CD4-positive, alpha-beta T cell (primary cell): ENCODE measurements at regions not wholly inside any gene's neighbourhood (a gene's known extent, or its start where the extent isn't known, plus 50 kb on each side); places are given as distances from the start of the nearest gene placed in this dataset.

Experiments
- ATAC-seq: fragments of 200-7000 bp; cut with Tn5 transposase; one replicate; pipeline ENCODE4 v1.10.0; 2022; ENCODE audit warnings: mild to moderate bottlenecking; ENCODE audit not compliant: poor library complexity
- CTCF ChIA-PET: fragments of 350-600 bp; sonication (Branson Sonifier 250); formaldehyde crosslinking; loops from one replicate; lab custom pipeline; 2021; ENCODE audit warnings: antibody characterized with exemption, inconsistent platforms; lab: Charles Lee
- POLR2A ChIA-PET: fragments of 350-600 bp; sonication (Branson Sonifier 250); formaldehyde crosslinking; loops from one replicate; lab custom pipeline; 2021; ENCODE audit warnings: antibody characterized with exemption, inconsistent platforms; lab: Charles Lee
- DNase-seq, 14 experiments: peaks; one replicate each; pipeline ENCODE4 v3.0.0-alpha.2; 2013 to 2020; ENCODE audit warnings: mixed read lengths in 2 of 14
- H3K27ac ChIP-seq, 2 donors: one replicate each; pipeline versions ENCODE4 v1.5.1 to v1.7.0; 2013; ENCODE audit warnings: low read length in 2 of 2, low read depth in 1 of 2, mild to moderate bottlenecking in 1 of 2
- H3K27me3 ChIP-seq, 2 experiments: 1 replicate in 1 of 2; 2 replicates in 1 of 2; pipeline versions ENCODE4 v1.6.1 to v1.7.0; 2013; ENCODE audit warnings: low read length in 2 of 2, control low read depth in 1 of 2, mild to moderate bottlenecking in 1 of 2, moderate library complexity in 1 of 2; ENCODE audit not compliant: insufficient read depth in 2 of 2, control insufficient read depth in 1 of 2
- H3K36me3 ChIP-seq: one replicate; pipeline ENCODE4 v1.6.1; 2013; ENCODE audit warnings: low read length, control low read depth; ENCODE audit not compliant: insufficient read depth
- H3K4me1 ChIP-seq: one replicate; pipeline ENCODE4 v1.6.1; 2013; ENCODE audit warnings: low read length, control low read depth; ENCODE audit not compliant: insufficient read depth
- H3K4me3 ChIP-seq: one replicate; pipeline ENCODE4 v1.5.1; 2013; ENCODE audit warnings: mild to moderate bottlenecking, low read length, moderate library complexity
- H3K9me3 ChIP-seq, 2 experiments: 1 replicate in 1 of 2; 2 replicates in 1 of 2; pipeline versions ENCODE4 v1.6.1 to v1.7.0; 2013; ENCODE audit warnings: low read length in 2 of 2, mild to moderate bottlenecking in 2 of 2, control low read depth in 1 of 2, moderate library complexity in 1 of 2; ENCODE audit not compliant: control insufficient read depth in 1 of 2, insufficient read depth in 1 of 2
- H3K27ac Mint-ChIP-seq: one replicate; pipeline ENCODE4 v1.8.0; 2020; ENCODE audit warnings: mixed read lengths
- H3K27me3 Mint-ChIP-seq: one replicate; pipeline ENCODE4 v1.8.0; 2021; ENCODE audit warnings: mixed read lengths
- H3K36me3 Mint-ChIP-seq: one replicate; pipeline ENCODE4 v1.8.0; 2021; ENCODE audit warnings: low read depth, mixed read lengths
- H3K4me1 Mint-ChIP-seq: one replicate; pipeline ENCODE4 v1.8.0; 2021; ENCODE audit warnings: low read depth, mixed read lengths
- H3K4me3 Mint-ChIP-seq: one replicate; pipeline ENCODE4 v1.8.0; 2020; ENCODE audit warnings: mild to moderate bottlenecking, mixed read lengths
- H3K9me3 Mint-ChIP-seq: one replicate; pipeline ENCODE4 v1.8.0; 2020; ENCODE audit warnings: mixed read lengths
- CTCF ChIP-seq: fragments of 200-600 bp; IDR thresholded peaks from one replicate; pipeline ENCODE4 v1.8.0; 2022; ENCODE audit warnings: antibody characterized with exemption, mild to moderate bottlenecking
- intact Hi-C, 2 experiments: fragments of 100-400 bp; cut with DNase I in 1 of 2; cut with micrococcal nuclease in 1 of 2; formaldehyde crosslinking; loops; one replicate each; pipeline versions ENCODE4 v1.15.1 to v1.9.0; 2023 to 2025; cut with DNase I, micrococcal nuclease

DNA sequence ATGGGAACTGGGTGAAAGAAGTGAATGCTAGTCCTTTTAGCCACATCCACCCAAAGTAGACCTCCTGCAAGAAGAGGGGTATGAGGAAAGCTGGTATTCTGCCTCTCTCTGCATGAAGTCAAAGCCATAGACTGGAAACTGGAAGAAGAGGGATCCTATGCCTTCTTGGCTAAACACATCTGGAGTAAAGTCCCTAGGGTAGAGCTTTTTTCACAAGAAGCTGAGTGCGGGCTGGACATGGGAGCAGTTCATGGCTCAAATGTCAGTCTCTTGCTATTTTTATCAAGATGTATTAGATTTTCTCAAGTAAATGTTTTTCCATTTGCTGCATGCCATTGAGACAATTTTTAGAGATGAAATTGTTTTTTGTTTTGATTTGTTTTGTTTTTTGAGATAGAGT lies 206.5 kb upstream of the TMEM72 start:
- POLR2A ChIA-PET, result no interaction called here
- intact Hi-C loops, result no loop called here
- H3K4me1 ChIP-seq, result no peaks in the 10 kb centered on the region
- Mint-ChIP-seq H3K4me1 (no peaks in the 10 kb centered on the region), H3K36me3 (no peaks in the 10 kb centered on the region), H3K4me3 (no peak overlapping the region), H3K9me3 (peaks cover 14% of the 10 kb centered on the region), H3K27ac (no peak overlapping the region), H3K27me3 (peaks cover 4% of the 10 kb centered on the region)
- H3K4me3 ChIP-seq, result no peak overlapping the region
- H3K36me3 ChIP-seq, result no peaks in the 10 kb centered on the region
- H3K9me3 ChIP-seq, result peaks cover 4 to 5% of the 10 kb centered on the region in 2 experiments
- ATAC-seq, result no peak
- CTCF ChIA-PET, result no interaction called here
- no peak for DNase-seq
- no peak for TF ChIP-seq CTCF
- no peaks in the 10 kb centered on the region for H3K27me3 ChIP-seq
- H3K27ac ChIP-seq, result no peak overlapping the region

GRCh38 chr10:44706745-44707144 lies 204.4 kb upstream of the TMEM72 start:
- Mint-ChIP-seq H3K4me1 (no peaks in the 10 kb centered on the region), H3K27ac (no peak overlapping the region), H3K27me3 (peaks cover 10% of the 10 kb centered on the region), H3K36me3 (no peaks in the 10 kb centered on the region), H3K4me3 (no peak overlapping the region), H3K9me3 (peaks cover 14% of the 10 kb centered on the region)
- no peaks in the 10 kb centered on the region for H3K4me1 ChIP-seq
- ChIA-PET POLR2A (no interaction called here), CTCF (no interaction called here)
- no peak for ATAC-seq
- H3K27ac ChIP-seq, result no peak overlapping the region
- H3K36me3 ChIP-seq, result no peaks in the 10 kb centered on the region
- no peak overlapping the region for H3K4me3 ChIP-seq
- intact Hi-C loops, result no loop called here
- H3K27me3 ChIP-seq, result no peaks in the 10 kb centered on the region
- peaks cover 4 to 5% of the 10 kb centered on the region in 2 experiments for H3K9me3 ChIP-seq
- TF ChIP-seq CTCF, result no peak
- no peak for DNase-seq

DNA sequence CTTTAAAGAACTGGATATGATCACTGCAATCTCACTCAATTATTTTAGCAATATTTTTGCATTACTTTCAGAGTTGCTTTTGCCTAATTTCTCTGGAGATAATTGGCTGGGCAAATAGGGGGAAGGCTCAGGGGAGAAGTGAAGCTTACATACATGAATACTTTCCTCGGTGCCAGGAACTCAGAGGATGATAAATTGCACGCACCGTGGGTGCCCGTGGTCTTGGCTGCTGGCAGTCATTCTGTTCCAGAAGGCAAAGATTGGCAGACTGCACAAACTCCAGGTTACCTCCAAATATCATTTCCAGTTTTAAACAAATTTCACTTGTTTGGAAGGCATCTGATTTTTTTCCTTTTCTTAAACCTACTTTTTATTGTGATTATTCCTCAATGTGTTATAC lies 197.8 kb upstream of the TMEM72 start:
- Histone ChIP-seq H3K4me1 (no peaks in the 10 kb centered on the region), H3K9me3 (peaks cover 0 to 4% of the 10 kb centered on the region in 2 experiments), H3K4me3 (no peak overlapping the region), H3K27me3 (no peaks in the 10 kb centered on the region), H3K27ac (no peak overlapping the region), H3K36me3 (no peaks in the 10 kb centered on the region)
- intact Hi-C loops, result no loop called here
- POLR2A ChIA-PET, result no interaction called here
- ATAC-seq, result no peak
- Mint-ChIP-seq H3K27me3 (peaks cover 5% of the 10 kb centered on the region), H3K4me3 (no peak overlapping the region), H3K36me3 (no peaks in the 10 kb centered on the region), H3K27ac (no peak overlapping the region), H3K9me3 (no peaks in the 10 kb centered on the region), H3K4me1 (no peaks in the 10 kb centered on the region)
- DNase-seq, result no peak
- CTCF ChIA-PET, result no interaction called here
- no peak for TF ChIP-seq CTCF
